ENCODE measurements at regions not wholly inside any gene's neighbourhood (a gene's known extent, or its start where the extent isn't known, plus 50 kb on each side); places are given as distances from the start of the nearest gene placed in this dataset.

DNA sequence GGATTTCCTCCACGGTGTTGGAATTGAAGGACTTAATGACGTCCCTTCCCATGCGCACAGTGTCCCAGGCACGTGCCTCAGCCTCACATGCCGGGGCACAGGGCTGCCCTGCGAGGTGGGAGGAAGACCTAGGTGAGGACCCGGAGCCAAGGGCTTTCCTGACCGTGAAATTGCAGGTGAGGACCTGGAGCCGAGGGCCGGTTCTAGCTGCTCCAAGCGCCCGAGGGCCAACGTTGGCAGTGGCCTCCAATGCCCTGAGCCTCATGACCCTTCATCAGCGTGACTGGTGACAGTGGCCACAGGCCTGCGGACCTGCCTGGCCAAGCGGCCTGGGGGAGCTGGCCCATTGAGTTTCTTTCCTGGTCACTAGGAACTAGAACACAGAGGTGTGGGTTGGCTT is 338.2 kb upstream of the MYT1L start:
- ATAC-seq (ENCODE audit: insufficient number of reproducible peaks, low FRiP score, low read depth) (no peak), DNase-seq (ENCODE audit: low spot score) (no peak)
- Histone ChIP-seq H3K27ac (no peak overlapping the region), H3K27me3 (replicated peaks; ENCODE audit: insufficient read depth) (no peaks in the 10 kb centered on the region), H3K9me3 (no peaks in the 10 kb centered on the region), H3K4me3 (no peak overlapping the region), H3K4me1 (ENCODE audit: control insufficient read depth in 1 of 2, low read depth in 2 of 2) (no peaks in the 10 kb centered on the region), H3K36me3 (no peaks in the 10 kb centered on the region)
- no peak for TF ChIP-seq CTCF (IDR thresholded peaks at IDR 0.05)

DNA sequence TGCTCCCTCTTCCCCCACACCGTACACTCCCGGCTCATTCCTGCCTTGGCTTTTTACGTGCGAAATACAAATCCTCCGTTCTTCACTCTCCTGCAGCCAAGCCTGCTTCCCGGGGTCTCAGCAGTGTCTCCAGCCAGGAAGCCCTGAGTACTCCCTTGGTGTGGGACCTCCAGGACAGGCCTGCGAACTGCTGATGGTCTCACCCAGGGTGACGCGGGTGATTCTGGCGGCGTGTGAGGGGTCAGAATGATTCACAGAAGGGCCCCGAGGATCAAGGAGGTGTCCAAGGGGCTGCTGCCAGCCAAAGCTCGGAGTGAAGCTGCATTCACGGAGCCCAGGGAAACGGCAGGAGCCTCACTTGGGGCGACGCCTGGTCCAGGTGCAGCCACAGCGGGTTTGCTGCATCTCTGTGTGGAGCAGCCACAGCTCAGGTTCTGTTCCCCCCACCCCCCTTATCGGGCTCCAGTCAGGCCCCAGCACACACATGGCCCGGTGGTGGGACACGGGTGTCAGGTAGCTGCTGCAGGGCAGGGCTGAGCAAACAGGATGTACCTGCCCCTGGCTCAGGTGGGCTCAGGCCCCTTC is 337.7 kb upstream of the MYT1L start:
- H3K4me1 ChIP-seq (ENCODE audit: control insufficient read depth in 1 of 2, low read depth in 2 of 2), result no peaks in the 10 kb centered on the region
- no peaks in the 10 kb centered on the region for H3K27me3 ChIP-seq (replicated peaks; ENCODE audit: insufficient read depth)
- no peaks in the 10 kb centered on the region for H3K36me3 ChIP-seq
- ATAC-seq (ENCODE audit: insufficient number of reproducible peaks, low FRiP score, low read depth) (no peak), DNase-seq (ENCODE audit: low spot score) (no peak)
- no peak overlapping the region for H3K4me3 ChIP-seq
- H3K9me3 ChIP-seq, result no peaks in the 10 kb centered on the region
- no peak overlapping the region for H3K27ac ChIP-seq
- TF ChIP-seq CTCF (IDR thresholded peaks at IDR 0.05), result no peak

DNA sequence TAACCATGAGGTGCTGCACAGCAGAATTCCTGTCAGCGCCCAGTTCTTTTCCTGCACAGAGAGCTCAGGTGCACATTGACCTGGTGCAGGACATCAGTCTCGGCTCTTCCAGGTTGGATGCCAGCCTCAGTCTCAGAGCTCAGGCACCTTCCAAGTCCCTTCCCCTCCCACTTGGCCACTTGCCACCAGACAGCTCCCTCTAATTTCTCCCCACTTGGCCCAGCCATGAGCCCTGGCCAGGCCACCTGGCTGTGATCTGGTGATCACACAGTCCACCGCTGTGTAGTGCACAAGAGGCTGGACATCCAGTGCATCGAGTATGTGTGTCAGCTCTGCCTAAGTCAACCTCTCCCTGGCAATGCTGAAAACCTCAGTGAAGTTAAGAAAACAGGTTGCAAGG is 336.6 kb upstream of the MYT1L start:
- H3K27ac ChIP-seq, result no peak overlapping the region
- no peak for TF ChIP-seq CTCF (IDR thresholded peaks at IDR 0.05)
- no peaks in the 10 kb centered on the region for H3K9me3 ChIP-seq
- no peak overlapping the region for H3K4me3 ChIP-seq
- peaks cover 0 to 5% of the 10 kb centered on the region in 2 donors for H3K4me1 ChIP-seq (ENCODE audit: control insufficient read depth in 1 of 2, low read depth in 2 of 2)
- ATAC-seq (ENCODE audit: insufficient number of reproducible peaks, low FRiP score, low read depth) (no peak), DNase-seq (ENCODE audit: low spot score) (no peak)
- H3K27me3 ChIP-seq (replicated peaks; ENCODE audit: insufficient read depth), result no peaks in the 10 kb centered on the region
- no peaks in the 10 kb centered on the region for H3K36me3 ChIP-seq

- Histone ChIP-seq H3K4me3 (no peak overlapping the region), H3K36me3 (no peaks in the 10 kb centered on the region), H3K4me1 (ENCODE audit: control insufficient read depth in 1 of 2, low read depth in 2 of 2) (peaks cover 0 to 14% of the 10 kb centered on the region in 2 donors), H3K9me3 (no peaks in the 10 kb centered on the region), H3K27me3 (replicated peaks; ENCODE audit: insufficient read depth) (no peaks in the 10 kb centered on the region), H3K27ac (no peak overlapping the region)
- ATAC-seq (ENCODE audit: insufficient number of reproducible peaks, low FRiP score, low read depth) (no peak), DNase-seq (ENCODE audit: low spot score) (no peak)
- no peak for TF ChIP-seq CTCF (IDR thresholded peaks at IDR 0.05)
Measured at GRCh38 chr2:2665834-2666133, 334.7 kb upstream of the MYT1L start.

DNA sequence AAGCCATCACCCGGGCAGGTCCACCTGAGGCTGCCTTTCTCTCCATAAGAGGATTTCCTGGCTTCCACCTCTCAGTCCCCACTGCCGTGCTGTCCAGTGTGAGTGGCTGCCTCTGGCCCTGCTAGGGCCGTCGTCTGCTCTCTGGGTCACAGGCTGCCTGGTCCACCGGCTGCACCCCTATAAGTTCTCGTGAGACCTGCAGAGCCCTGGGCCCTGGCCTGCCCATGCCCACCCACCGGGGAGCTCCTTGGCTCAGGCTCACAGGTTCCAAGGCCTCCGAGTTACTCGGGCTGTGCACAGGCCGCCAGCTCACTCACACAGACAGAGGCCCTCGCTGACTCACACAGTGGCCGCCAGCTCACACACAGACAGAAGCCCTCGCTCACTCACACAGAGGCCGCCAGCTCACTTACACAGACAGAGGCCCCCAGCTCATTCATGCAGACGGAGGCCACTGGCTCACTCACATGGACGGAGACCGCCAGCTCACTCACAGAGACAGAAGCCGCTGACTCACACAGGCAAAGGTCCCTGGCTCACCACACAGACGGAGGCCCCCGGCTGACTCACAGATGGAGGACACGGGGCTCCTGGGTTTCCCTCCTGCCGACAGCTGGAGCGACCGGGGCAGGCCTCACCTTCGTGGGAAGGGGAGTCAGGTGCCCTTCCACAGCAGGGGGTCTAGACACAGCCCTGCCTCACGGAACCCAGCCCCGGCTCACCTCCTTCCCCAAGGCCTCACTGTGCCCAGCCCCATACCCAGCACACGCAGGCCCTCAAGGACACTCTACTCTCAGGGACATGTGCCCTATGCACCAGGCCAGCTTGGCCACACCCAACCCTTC is 334.1 kb upstream of the MYT1L start:
- Histone ChIP-seq H3K9me3 (no peaks in the 10 kb centered on the region), H3K36me3 (no peaks in the 10 kb centered on the region), H3K4me3 (no peak overlapping the region), H3K4me1 (ENCODE audit: control insufficient read depth in 1 of 2, low read depth in 2 of 2) (peaks cover 0 to 14% of the 10 kb centered on the region in 2 donors), H3K27ac (no peak overlapping the region), H3K27me3 (replicated peaks; ENCODE audit: insufficient read depth) (no peaks in the 10 kb centered on the region)
- ATAC-seq (ENCODE audit: insufficient number of reproducible peaks, low FRiP score, low read depth) (no peak), DNase-seq (ENCODE audit: low spot score) (peak; percentile 11)
- TF ChIP-seq CTCF (IDR thresholded peaks at IDR 0.05), result no peak
